ENCODE measurements at regions not wholly inside any gene's neighbourhood (a gene's known extent, or its start where the extent isn't known, plus 50 kb on each side); places are given as distances from the start of the nearest gene placed in this dataset.
"Not testable (repeated sequence)": the region's sequence is repeated elsewhere in the genome, so short reads cannot be mapped to it uniquely, and the experiment has no call there.

GRCh38 chr6:834866-835265 lies 141.9 kb upstream of the EXOC2 start:
- DNase-seq, result no peak

GRCh38 chr6:834190-834589 lies 141.3 kb upstream of the EXOC2 start:
- no peak for DNase-seq

- not testable (repeated sequence) for DNase-seq
Observed at GRCh38 chr6:832804-833203, 139.9 kb upstream of the EXOC2 start.

- DNase-seq, result no peak
Observed at GRCh38 chr6:830667-831327, 137.9 kb upstream of the EXOC2 start.

GRCh38 chr6:829656-830055 lies 136.7 kb upstream of the EXOC2 start:
- no peak for DNase-seq

GRCh38 chr6:827431-827830 lies 134.5 kb upstream of the EXOC2 start:
- no peak for DNase-seq

GRCh38 chr6:819122-819521 lies 126.2 kb upstream of the EXOC2 start:
- DNase-seq, result no peak

- no peak for DNase-seq
Observed at GRCh38 chr6:818196-818595, 125.3 kb upstream of the EXOC2 start.

GRCh38 chr6:816510-817084 lies 123.7 kb upstream of the EXOC2 start:
- DNase-seq, result no peak

- DNase-seq, result no peak
Observed at GRCh38 chr6:815348-815738, 122.4 kb upstream of the EXOC2 start.

- DNase-seq, result no peak
Observed at GRCh38 chr6:814378-815347, 121.7 kb upstream of the EXOC2 start.

- DNase-seq, result no peak
Observed at GRCh38 chr6:811831-812230, 118.9 kb upstream of the EXOC2 start.

GRCh38 chr6:811191-811590 lies 118.3 kb upstream of the EXOC2 start:
- no peak for DNase-seq

- no peak for DNase-seq
Observed at GRCh38 chr6:804771-805170, 111.8 kb upstream of the EXOC2 start.

GRCh38 chr6:804317-804716 lies 111.4 kb upstream of the EXOC2 start:
- no peak for DNase-seq

- no peak for DNase-seq
Observed at GRCh38 chr6:803191-803977, 110.4 kb upstream of the EXOC2 start.

GRCh38 chr6:802701-803100 lies 109.8 kb upstream of the EXOC2 start:
- DNase-seq, result no peak

- not testable (repeated sequence) for DNase-seq
Observed at GRCh38 chr6:802223-802622, 109.3 kb upstream of the EXOC2 start.

- DNase-seq, result no peak
Observed at GRCh38 chr6:799769-800168, 106.8 kb upstream of the EXOC2 start.

- DNase-seq, result peak; percentile 4
Observed at GRCh38 chr6:797479-798077, 104.6 kb upstream of the EXOC2 start.

- no peak for DNase-seq
Observed at GRCh38 chr6:795046-795685, 102.2 kb upstream of the EXOC2 start.

GRCh38 chr6:793261-793660 lies 100.3 kb upstream of the EXOC2 start:
- no peak for DNase-seq
